ENCODE measurements at regions not wholly inside any gene's neighbourhood (a gene's known extent, or its start where the extent isn't known, plus 50 kb on each side); places are given as distances from the start of the nearest gene placed in this dataset.
A peak's percentile ranks its signal among the peaks of the same experiment; 100 is the strongest.

- TF ChIP-seq CTCF (conservative IDR thresholded peaks at IDR 0.05 in 1 of 2, IDR thresholded peaks at IDR 0.05 in 1 of 2; ENCODE audit: extremely low read depth in 1 of 2, insufficient read depth in 1 of 2, low read depth in 1 of 2, low read length in 2 of 2) = peak; percentile 69 to 86
- TF ChIP-seq EZH2 (IDR thresholded peaks at IDR 0.05; ENCODE audit: borderline replicate concordance, low read length) = no peak
These were observed 438.4 kb upstream of the OR4E1 start for GRCh38 chr14:22112004-22112403.
